CD14-positive monocyte (primary cell): ENCODE measurements at regions not wholly inside any gene's neighbourhood (a gene's known extent, or its start where the extent isn't known, plus 50 kb on each side); places are given as distances from the start of the nearest gene placed in this dataset.

Experiments used
- DNase-seq, 3 donors: peaks; one replicate each; pipeline ENCODE4 v3.0.0-alpha.2; 2011 to 2022
- H2AFZ ChIP-seq: 2 replicates; pipeline ENCODE4 v1.6.0; 2012; ENCODE audit warnings: mild to moderate bottlenecking, low read depth, low read length, inconsistent platforms; ENCODE audit not compliant: insufficient read depth, poor library complexity, severe bottlenecking
- H3K27ac ChIP-seq, 2 donors: 1 replicate in 1 of 2; 2 replicates in 1 of 2; pipeline ENCODE4 v1.5.1; 2012 to 2013; ENCODE audit warnings: low read length in 2 of 2, control low read depth in 1 of 2, inconsistent platforms in 1 of 2, low read depth in 1 of 2, mild to moderate bottlenecking in 1 of 2
- H3K27me3 ChIP-seq, 2 donors: one replicate each; pipeline versions ENCODE4 v1.6.0 to v1.6.1; 2011 to 2013; ENCODE audit warnings: low read length in 2 of 2; ENCODE audit not compliant: control insufficient read depth in 2 of 2, insufficient read depth in 2 of 2
- H3K36me3 ChIP-seq, 2 donors: replicated peaks in 1 of 2; 1 replicate in 1 of 2; 2 replicates in 1 of 2; pipeline versions ENCODE4 v1.5.1 to v1.6.1; 2012 to 2013; ENCODE audit warnings: low read length in 2 of 2, control low read depth in 1 of 2, inconsistent platforms in 1 of 2, mild to moderate bottlenecking in 1 of 2; ENCODE audit not compliant: insufficient read depth in 2 of 2, control insufficient read depth in 1 of 2
- H3K4me1 ChIP-seq, 2 donors: 1 replicate in 1 of 2; 2 replicates in 1 of 2; pipeline versions ENCODE4 v1.5.1 to v1.6.1; 2012 to 2013; ENCODE audit warnings: low read length in 2 of 2, control low read depth in 1 of 2, inconsistent platforms in 1 of 2, mild to moderate bottlenecking in 1 of 2, moderate library complexity in 1 of 2; ENCODE audit not compliant: insufficient read depth in 2 of 2, control insufficient read depth in 1 of 2
- H3K4me2 ChIP-seq: replicated peaks from 2 replicates; pipeline ENCODE3; 2012; ENCODE audit warnings: low read length, moderate library complexity, mild to moderate bottlenecking; ENCODE audit not compliant: poor library complexity, severe bottlenecking; ENCODE audit errors: extremely low read depth
- H3K4me3 ChIP-seq, 3 experiments: fragments of 200-600 bp in 1 of 3; sonication (generic) in 1 of 3; replicated peaks in 1 of 3; 1 replicate in 2 of 3; 2 replicates in 1 of 3; pipeline ENCODE4 v1.5.1; 2011 to 2013; ENCODE audit warnings: low read length in 3 of 3, mild to moderate bottlenecking in 3 of 3, control low read depth in 2 of 3, low read depth in 2 of 3, inconsistent platforms in 1 of 3, moderate library complexity in 1 of 3
- H3K79me2 ChIP-seq: 2 replicates; pipeline ENCODE4 v1.6.0; 2012; ENCODE audit warnings: mild to moderate bottlenecking, control low read depth, inconsistent platforms, low read length, moderate library complexity; ENCODE audit not compliant: insufficient read depth
- H3K9ac ChIP-seq: 2 replicates; pipeline ENCODE4 v1.6.0; 2017; ENCODE audit warnings: low read length, mild to moderate bottlenecking; ENCODE audit not compliant: insufficient read depth, poor library complexity, severe bottlenecking
- H3K9me3 ChIP-seq, 2 donors: replicated peaks in 1 of 2; 1 replicate in 1 of 2; 2 replicates in 1 of 2; pipeline versions ENCODE4 v1.5.1 to v1.6.1; 2012 to 2013; ENCODE audit warnings: low read length in 2 of 2, control low read depth in 1 of 2; ENCODE audit not compliant: control insufficient read depth in 1 of 2, insufficient read depth in 1 of 2
- H4K20me1 ChIP-seq: 2 replicates; pipeline ENCODE4 v1.6.0; 2012; ENCODE audit warnings: mild to moderate bottlenecking, low read length, control low read depth, moderate library complexity; ENCODE audit not compliant: insufficient read depth
- H3K27ac Mint-ChIP-seq, 7 donors: one replicate each; pipeline ENCODE4 v1.8.0; 2020; ENCODE audit warnings: mild to moderate bottlenecking in 7 of 7, mixed read lengths in 7 of 7, moderate library complexity in 6 of 7, inconsistent platforms in 2 of 7
- H3K27me3 Mint-ChIP-seq, 3 donors: one replicate each; pipeline ENCODE4 v1.8.0; 2021 to 2022; ENCODE audit warnings: low read depth in 3 of 3, mild to moderate bottlenecking in 3 of 3, mixed read lengths in 3 of 3, moderate library complexity in 3 of 3, inconsistent platforms in 1 of 3
- H3K36me3 Mint-ChIP-seq, 2 donors: one replicate each; pipeline ENCODE4 v1.8.0; 2020; ENCODE audit warnings: mixed read lengths in 2 of 2, inconsistent platforms in 1 of 2, mild to moderate bottlenecking in 1 of 2
- H3K4me1 Mint-ChIP-seq: one replicate; pipeline ENCODE4 v1.8.0; 2020; ENCODE audit warnings: mild to moderate bottlenecking, mixed read lengths
- H3K4me3 Mint-ChIP-seq, 2 donors: one replicate each; pipeline ENCODE4 v1.8.0; 2020; ENCODE audit warnings: mild to moderate bottlenecking in 2 of 2, mixed read lengths in 2 of 2, moderate library complexity in 1 of 2
- H3K9me3 Mint-ChIP-seq, 7 donors: one replicate each; pipeline ENCODE4 v1.8.0; 2020 to 2022; ENCODE audit warnings: mixed read lengths in 7 of 7, mild to moderate bottlenecking in 6 of 7, moderate library complexity in 6 of 7, inconsistent platforms in 2 of 7
- CTCF ChIP-seq: fragments of 200-600 bp; IDR thresholded peaks from one replicate; pipeline ENCODE4 v1.8.0; 2022; ENCODE audit warnings: antibody characterized with exemption, mild to moderate bottlenecking
- WGBS: methylation state at CpG from one replicate; pipeline ENCODE4 v1.1.5; 2013; ENCODE audit warnings: missing lambda C conversion rate; ENCODE audit not compliant: insufficient coverage; 5-methylcytosine and 5-hydroxymethylcytosine counted together
- intact Hi-C, 2 donors: fragments of 100-400 bp; cut with micrococcal nuclease; formaldehyde crosslinking; loops; one replicate each; pipeline versions ENCODE4 v1.15.0 to v1.15.1; 2023

- no peak overlapping the region for H3K9ac ChIP-seq
- H3K27me3 ChIP-seq, result no peaks in the 10 kb centered on the region
- no peak overlapping the region for H3K4me3 ChIP-seq
- no peak overlapping the region for H3K27ac ChIP-seq
- DNase-seq, result no peak
- no peak overlapping the region for H2AFZ ChIP-seq
- no peaks in the 10 kb centered on the region for H3K79me2 ChIP-seq
- H3K4me1 ChIP-seq, result no peaks in the 10 kb centered on the region
- H3K4me3 Mint-ChIP-seq, result no peak overlapping the region
- no peak overlapping the region for H3K4me2 ChIP-seq
- H3K27me3 Mint-ChIP-seq, result peaks cover 6 to 8% (median 8%) of the 10 kb centered on the region in 3 donors
- H3K9me3 ChIP-seq, result no peaks in the 10 kb centered on the region
- H3K27ac Mint-ChIP-seq, result no peak overlapping the region
- no peaks in the 10 kb centered on the region for H3K36me3 Mint-ChIP-seq
- H3K9me3 Mint-ChIP-seq, result peaks cover 0 to 3% (median 0%) of the 10 kb centered on the region in 7 donors
- WGBS, result 87% methylated on average over 20 of the region's 22 CpGs
- intact Hi-C loops, result no loop called here
- H3K36me3 ChIP-seq, result no peaks in the 10 kb centered on the region
- no peaks in the 10 kb centered on the region for H4K20me1 ChIP-seq
- H3K4me1 Mint-ChIP-seq, result no peaks in the 10 kb centered on the region
- no peak for TF ChIP-seq CTCF
Observed at GRCh38 chr16:86945166-86945900, 367.0 kb downstream of the FOXL1 start.

DNA sequence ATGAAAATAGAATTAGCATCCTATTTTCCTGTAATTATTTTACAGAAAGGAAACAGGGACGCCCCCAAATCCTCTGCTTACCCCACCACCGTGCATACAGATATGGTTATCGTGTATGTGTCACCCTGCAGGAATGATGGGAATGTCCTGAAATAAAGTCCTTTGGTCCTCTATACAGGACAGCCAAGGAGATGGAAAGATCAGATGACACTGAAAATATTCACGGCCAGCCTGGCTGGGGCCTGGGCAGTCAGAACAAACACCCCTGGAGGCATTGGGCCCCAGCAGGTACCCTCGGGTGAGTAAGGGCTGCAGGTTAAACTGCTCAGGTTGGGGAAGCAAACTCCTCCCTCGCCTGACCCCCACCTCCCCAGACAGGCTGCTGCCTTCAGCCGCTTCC is 368.0 kb downstream of the FOXL1 start:
- no peak overlapping the region for H2AFZ ChIP-seq
- no peak for DNase-seq
- no peaks in the 10 kb centered on the region for H3K79me2 ChIP-seq
- no peak overlapping the region for H3K27ac ChIP-seq
- Mint-ChIP-seq H3K27me3 (peaks cover 6 to 8% (median 8%) of the 10 kb centered on the region in 3 donors), H3K27ac (no peak overlapping the region), H3K9me3 (peaks cover 0 to 3% (median 0%) of the 10 kb centered on the region in 7 donors), H3K36me3 (no peaks in the 10 kb centered on the region), H3K4me1 (no peaks in the 10 kb centered on the region), H3K4me3 (no peak overlapping the region)
- H3K4me3 ChIP-seq, result no peak overlapping the region
- H3K9ac ChIP-seq, result no peak overlapping the region
- intact Hi-C loops, result no loop called here
- no peaks in the 10 kb centered on the region for H4K20me1 ChIP-seq
- H3K4me2 ChIP-seq, result no peak overlapping the region
- no peaks in the 10 kb centered on the region for H3K4me1 ChIP-seq
- H3K27me3 ChIP-seq, result no peaks in the 10 kb centered on the region
- TF ChIP-seq CTCF, result no peak
- no peaks in the 10 kb centered on the region for H3K9me3 ChIP-seq
- no peaks in the 10 kb centered on the region for H3K36me3 ChIP-seq
- WGBS, result 85% methylated on average over 2 of the region's 7 CpGs
